Liver (tissue), 8 donors: ENCODE measurements at regions not wholly inside any gene's neighbourhood (a gene's known extent, or its start where the extent isn't known, plus 50 kb on each side); places are given as distances from the start of the nearest gene placed in this dataset.

ENCODE experiments used
- DNase-seq: peaks from one replicate; pipeline ENCODE4 v3.0.0-alpha.2; 2017; ENCODE audit warnings: low spot score
- H3K27ac ChIP-seq, 2 donors: one replicate each; pipeline ENCODE4 v1.7.0; 2013; ENCODE audit warnings: inconsistent platforms in 2 of 2, low read length in 2 of 2, control low read depth in 1 of 2, low read depth in 1 of 2, mild to moderate bottlenecking in 1 of 2
- H3K27me3 ChIP-seq, 4 donors: one replicate each; pipeline versions ENCODE4 v1.6.1 to v1.7.0; 2013; ENCODE audit warnings: low read length in 3 of 4, inconsistent platforms in 1 of 4, mild to moderate bottlenecking in 1 of 4, moderate library complexity in 1 of 4; ENCODE audit not compliant: control insufficient read depth in 4 of 4, insufficient read depth in 4 of 4
- H3K36me3 ChIP-seq, 4 donors: one replicate each; pipeline versions ENCODE4 v1.6.1 to v1.7.0; 2013; ENCODE audit warnings: low read length in 3 of 4, mild to moderate bottlenecking in 3 of 4, low read depth in 1 of 4, moderate library complexity in 1 of 4; ENCODE audit not compliant: control insufficient read depth in 4 of 4, insufficient read depth in 3 of 4
- H3K4me1 ChIP-seq, 4 donors: one replicate each; pipeline versions ENCODE4 v1.6.1 to v1.7.0; 2013; ENCODE audit warnings: low read length in 3 of 4, mild to moderate bottlenecking in 3 of 4, moderate library complexity in 1 of 4; ENCODE audit not compliant: control insufficient read depth in 4 of 4, insufficient read depth in 4 of 4
- H3K4me3 ChIP-seq, 3 donors: one replicate each; pipeline versions ENCODE4 v1.6.1 to v1.7.0; 2013; ENCODE audit warnings: low read length in 3 of 3, control low read depth in 1 of 3, low read depth in 1 of 3, mild to moderate bottlenecking in 1 of 3
- H3K9ac ChIP-seq, 2 donors: one replicate each; pipeline ENCODE4 v1.7.0; 2013; ENCODE audit warnings: low read length in 2 of 2, mild to moderate bottlenecking in 2 of 2, moderate library complexity in 2 of 2, control low read depth in 1 of 2, low read depth in 1 of 2
- H3K9me3 ChIP-seq, 4 donors: one replicate each; pipeline versions ENCODE4 v1.6.1 to v1.7.0; 2013; ENCODE audit warnings: low read length in 3 of 4; ENCODE audit not compliant: control insufficient read depth in 4 of 4
- ATF3 ChIP-seq: IDR thresholded peaks from 2 replicates; pipeline ENCODE4 v1.6.1; 2016; ENCODE audit warnings: antibody characterized with exemption
- CTCF ChIP-seq: fragments of 150-350 bp; IDR thresholded peaks from 2 replicates; pipeline ENCODE4 v1.5.1; 2017; ENCODE audit warnings: improper control_type of control experiment, low read depth, low read length; ENCODE audit not compliant: missing input control
- FOXA1 ChIP-seq: IDR thresholded peaks from 2 replicates; pipeline ENCODE4 v1.6.1; 2016; ENCODE audit warnings: antibody characterized with exemption
- FOXA2 ChIP-seq: IDR thresholded peaks from 2 replicates; pipeline ENCODE4 v1.6.1; 2016; ENCODE audit warnings: antibody characterized with exemption
- GABPA ChIP-seq, 2 donors: IDR thresholded peaks in 1 of 2; conservative IDR thresholded peaks in 1 of 2; 2 replicates each; pipeline ENCODE4 v1.6.1; 2016; ENCODE audit warnings: antibody characterized with exemption in 2 of 2, mild to moderate bottlenecking in 1 of 2, moderate library complexity in 1 of 2
- HNF4A ChIP-seq, 2 donors: conservative IDR thresholded peaks; 2 replicates each; pipeline ENCODE4 v1.6.1; 2016; ENCODE audit warnings: antibody characterized with exemption in 2 of 2, mild to moderate bottlenecking in 2 of 2
- MAX ChIP-seq: IDR thresholded peaks from 2 replicates; pipeline ENCODE4 v1.6.1; 2016; ENCODE audit warnings: antibody characterized with exemption
- NR2F2 ChIP-seq: IDR thresholded peaks from 2 replicates; pipeline ENCODE4 v1.6.1; 2016; ENCODE audit warnings: antibody characterized with exemption
- RAD21 ChIP-seq, 2 donors: IDR thresholded peaks; 2 replicates each; pipeline ENCODE4 v1.6.1; 2016; ENCODE audit warnings: antibody characterized with exemption in 2 of 2, mild to moderate bottlenecking in 2 of 2
- REST ChIP-seq: IDR thresholded peaks from 2 replicates; pipeline ENCODE4 v1.6.1; 2016; ENCODE audit warnings: antibody characterized with exemption, mild to moderate bottlenecking
- RXRA ChIP-seq, 2 donors: IDR thresholded peaks; 2 replicates each; pipeline ENCODE4 v1.6.1; 2017 to 2018; ENCODE audit warnings: antibody characterized with exemption in 2 of 2, mild to moderate bottlenecking in 1 of 2
- TAF1 ChIP-seq: conservative IDR thresholded peaks from 2 replicates; pipeline ENCODE4 v1.6.1; 2016; ENCODE audit warnings: antibody characterized with exemption, mild to moderate bottlenecking
- YY1 ChIP-seq: IDR thresholded peaks from 2 replicates; pipeline ENCODE4 v1.6.1; 2016; ENCODE audit warnings: antibody characterized with exemption, mild to moderate bottlenecking
- WGBS: extraction: QIAGEN DNeasy Blood & Tissue Kit; methylation state at CpG from one replicate; pipeline ENCODE4 v1.1.7; 2013; 5-methylcytosine and 5-hydroxymethylcytosine counted together
- donor health status: healthy.
- donor health status: healthy.
- donor health status: healthy.
- donor health status: healthy.
- donor health status: healthy.

- Histone ChIP-seq H3K27ac (no peak overlapping the region), H3K9ac (no peak overlapping the region), H3K36me3 (no peaks in the 10 kb centered on the region), H3K4me1 (no peaks in the 10 kb centered on the region), H3K9me3 (no peaks in the 10 kb centered on the region), H3K27me3 (no peaks in the 10 kb centered on the region), H3K4me3 (no peak overlapping the region)
- 71% methylated on average over 14 of the region's 14 CpGs for WGBS
- peak; percentile 29 for DNase-seq
- no peak for TF ChIP-seq ATF3
- TF ChIP-seq HNF4A (conservative IDR thresholded peaks at IDR 0.05): no peak
- no peak for TF ChIP-seq RAD21 (IDR thresholded peaks at IDR 0.05)
- no peak for TF ChIP-seq YY1
- no peak for TF ChIP-seq GABPA (IDR thresholded peaks at IDR 0.05 in 1 of 2, conservative IDR thresholded peaks at IDR 0.05 in 1 of 2)
- TF ChIP-seq NR2F2: no peak
- TF ChIP-seq MAX: no peak
- no peak for TF ChIP-seq RXRA (IDR thresholded peaks at IDR 0.05)
- no peak for TF ChIP-seq FOXA1
- no peak for TF ChIP-seq CTCF
- TF ChIP-seq TAF1: no peak
These were observed 90.3 kb upstream of the SNTG2 start for GRCh38 chr2:860259-860855.

- no peaks in the 10 kb centered on the region for H3K9me3 ChIP-seq
- WGBS: 72% methylated on average over 7 of the region's 7 CpGs
- peak; percentile 12 for DNase-seq
These were observed 92.0 kb upstream of the SNTG2 start for GRCh38 chr2:858646-859045.

More at GRCh38 chr2:858646-859045, 92.0 kb upstream of the SNTG2 start:
- no peak overlapping the region for H3K4me3 ChIP-seq
- no peak overlapping the region for H3K27ac ChIP-seq
- no peaks in the 10 kb centered on the region for H3K36me3 ChIP-seq
- H3K27me3 ChIP-seq: no peaks in the 10 kb centered on the region
- no peak overlapping the region for H3K9ac ChIP-seq
- no peaks in the 10 kb centered on the region for H3K4me1 ChIP-seq
- no peak for TF ChIP-seq MAX
- no peak for TF ChIP-seq REST
- TF ChIP-seq GABPA (IDR thresholded peaks at IDR 0.05 in 1 of 2, conservative IDR thresholded peaks at IDR 0.05 in 1 of 2): no peak
- TF ChIP-seq FOXA2: no peak
